Naive thymus-derived CD4-positive, alpha-beta T cell (primary cell): ENCODE measurements at regions not wholly inside any gene's neighbourhood (a gene's known extent, or its start where the extent isn't known, plus 50 kb on each side); places are given as distances from the start of the nearest gene placed in this dataset.

Experiments
- ATAC-seq: fragments of 150-1000 bp; cut with Tn5 transposase; 2 replicates; pipeline ENCODE4 v1.10.0; 2021; ENCODE audit warnings: mild to moderate bottlenecking, moderate library complexity
- CTCF ChIA-PET: fragments of 350-600 bp; sonication (Branson Sonifier 250); formaldehyde crosslinking; loops from one replicate; lab custom pipeline; 2021; ENCODE audit warnings: antibody characterized with exemption; lab: Charles Lee
- POLR2A ChIA-PET: fragments of 350-600 bp; sonication (Branson Sonifier 250); formaldehyde crosslinking; loops from one replicate; lab custom pipeline; 2021; ENCODE audit warnings: antibody characterized with exemption, inconsistent platforms; lab: Charles Lee
- DNase-seq, 9 donors: peaks; one replicate each; pipeline versions ENCODE4 v3.0.0 to v3.0.0-alpha.2; 2020 to 2022; ENCODE audit warnings: mixed read lengths in 1 of 9
- H3K27ac ChIP-seq: one replicate; pipeline ENCODE4 v1.7.0; 2013; ENCODE audit warnings: mild to moderate bottlenecking, low read depth, low read length, moderate library complexity
- H3K27me3 ChIP-seq, 2 donors: one replicate each; pipeline ENCODE4 v1.7.0; 2013; ENCODE audit warnings: low read length in 2 of 2, mild to moderate bottlenecking in 2 of 2, moderate library complexity in 2 of 2; ENCODE audit not compliant: control insufficient read depth in 2 of 2, insufficient read depth in 2 of 2
- H3K36me3 ChIP-seq, 3 experiments: 1 replicate in 2 of 3; 2 replicates in 1 of 3; pipeline ENCODE4 v1.7.0; 2013; ENCODE audit warnings: low read length in 3 of 3, mild to moderate bottlenecking in 3 of 3, moderate library complexity in 1 of 3; ENCODE audit not compliant: insufficient read depth in 3 of 3, control insufficient read depth in 2 of 3
- H3K4me1 ChIP-seq, 2 donors: one replicate each; pipeline ENCODE4 v1.7.0; 2013; ENCODE audit warnings: low read length in 2 of 2, mild to moderate bottlenecking in 2 of 2, moderate library complexity in 1 of 2; ENCODE audit not compliant: control insufficient read depth in 2 of 2, insufficient read depth in 2 of 2
- H3K4me3 ChIP-seq: 2 replicates; pipeline ENCODE4 v1.7.0; 2013; ENCODE audit warnings: mild to moderate bottlenecking, low read length
- H3K9me3 ChIP-seq, 3 experiments: 1 replicate in 2 of 3; 2 replicates in 1 of 3; pipeline ENCODE4 v1.7.0; 2013; ENCODE audit warnings: low read length in 3 of 3; ENCODE audit not compliant: control insufficient read depth in 2 of 3
- H3K27ac Mint-ChIP-seq, 9 donors: one replicate each; pipeline ENCODE4 v1.8.0; 2020 to 2022; ENCODE audit warnings: mixed read lengths in 9 of 9, mild to moderate bottlenecking in 8 of 9, moderate library complexity in 5 of 9, inconsistent platforms in 2 of 9
- H3K27me3 Mint-ChIP-seq, 5 donors: one replicate each; pipeline ENCODE4 v1.8.0; 2021 to 2022; ENCODE audit warnings: mixed read lengths in 5 of 5, mild to moderate bottlenecking in 1 of 5
- H3K36me3 Mint-ChIP-seq, 5 donors: one replicate each; pipeline ENCODE4 v1.8.0; 2020 to 2022; ENCODE audit warnings: mixed read lengths in 5 of 5, mild to moderate bottlenecking in 3 of 5, inconsistent platforms in 1 of 5
- H3K4me1 Mint-ChIP-seq, 7 donors: one replicate each; pipeline ENCODE4 v1.8.0; 2020 to 2022; ENCODE audit warnings: mixed read lengths in 7 of 7, mild to moderate bottlenecking in 3 of 7, inconsistent platforms in 1 of 7
- H3K4me3 Mint-ChIP-seq, 10 donors: one replicate each; pipeline ENCODE4 v1.8.0; 2020 to 2022; ENCODE audit warnings: mild to moderate bottlenecking in 10 of 10, mixed read lengths in 10 of 10, moderate library complexity in 6 of 10, inconsistent platforms in 2 of 10
- H3K9me3 Mint-ChIP-seq, 11 donors: one replicate each; pipeline ENCODE4 v1.8.0; 2020 to 2022; ENCODE audit warnings: mixed read lengths in 11 of 11, mild to moderate bottlenecking in 4 of 11, inconsistent platforms in 1 of 11, moderate library complexity in 1 of 11
- intact Hi-C, 2 donors: fragments of 100-400 bp; cut with micrococcal nuclease; formaldehyde crosslinking; loops; one replicate each; pipeline ENCODE4 v1.15.1; 2023

- Mint-ChIP-seq H3K36me3 (peaks cover 0 to 4% (median 0%) of the 10 kb centered on the region in 5 donors), H3K4me1 (no peaks in the 10 kb centered on the region), H3K27me3 (no peaks in the 10 kb centered on the region), H3K9me3 (peaks cover 0 to 18% (median 1%) of the 10 kb centered on the region in 11 donors), H3K27ac (no peak overlapping the region), H3K4me3 (no peak overlapping the region)
- Histone ChIP-seq H3K27ac (no peak overlapping the region), H3K9me3 (no peaks in the 10 kb centered on the region), H3K4me1 (no peaks in the 10 kb centered on the region), H3K36me3 (no peaks in the 10 kb centered on the region), H3K4me3 (no peak overlapping the region), H3K27me3 (no peaks in the 10 kb centered on the region)
- POLR2A ChIA-PET: no interaction called here
- ATAC-seq: no peak
- DNase-seq: no peak
- intact Hi-C loops: no loop called here
- CTCF ChIA-PET: no interaction called here
Observed at GRCh38 chr10:55098452-55098851, 297.4 kb upstream of the PCDH15 start.

- Mint-ChIP-seq H3K4me1 (no peaks in the 10 kb centered on the region), H3K36me3 (no peaks in the 10 kb centered on the region), H3K9me3 (peaks cover 0 to 5% (median 0%) of the 10 kb centered on the region in 11 donors), H3K27me3 (no peaks in the 10 kb centered on the region), H3K27ac (no peak overlapping the region), H3K4me3 (no peak overlapping the region)
- ATAC-seq (no peak), DNase-seq (no peak)
- Histone ChIP-seq H3K27ac (no peak overlapping the region), H3K9me3 (no peaks in the 10 kb centered on the region), H3K27me3 (no peaks in the 10 kb centered on the region), H3K36me3 (no peaks in the 10 kb centered on the region), H3K4me3 (no peak overlapping the region), H3K4me1 (no peaks in the 10 kb centered on the region)
- CTCF ChIA-PET: no interaction called here
- POLR2A ChIA-PET: no interaction called here
- intact Hi-C loops: no loop called here
Observed at GRCh38 chr10:55091691-55092328, 290.8 kb upstream of the PCDH15 start.

GRCh38 chr10:55078121-55078520, 277.1 kb upstream of the PCDH15 start:
- POLR2A ChIA-PET: no interaction called here
- no peaks in the 10 kb centered on the region for H3K27me3 Mint-ChIP-seq
- Histone ChIP-seq H3K36me3 (no peaks in the 10 kb centered on the region), H3K4me1 (no peaks in the 10 kb centered on the region), H3K27me3 (no peaks in the 10 kb centered on the region), H3K27ac (no peak overlapping the region), H3K9me3 (no peaks in the 10 kb centered on the region), H3K4me3 (no peak overlapping the region)
- H3K4me3 Mint-ChIP-seq: no peak overlapping the region
- no peak overlapping the region for H3K27ac Mint-ChIP-seq
- peaks cover 0 to 39% (median 8%) of the 10 kb centered on the region in 11 donors for H3K9me3 Mint-ChIP-seq
- DNase-seq: no peak
- no peak for ATAC-seq
- no peaks in the 10 kb centered on the region for H3K4me1 Mint-ChIP-seq
- intact Hi-C loops: no loop called here
- no peaks in the 10 kb centered on the region for H3K36me3 Mint-ChIP-seq
- CTCF ChIA-PET: no interaction called here

GRCh38 chr10:55065185-55065584, 264.2 kb upstream of the PCDH15 start:
- no peaks in the 10 kb centered on the region for H3K27me3 ChIP-seq
- ChIA-PET CTCF (no interaction called here), POLR2A (no interaction called here)
- Mint-ChIP-seq H3K27me3 (no peaks in the 10 kb centered on the region), H3K36me3 (no peaks in the 10 kb centered on the region), H3K4me3 (no peak overlapping the region), H3K27ac (no peak overlapping the region), H3K4me1 (no peaks in the 10 kb centered on the region), H3K9me3 (peaks cover 0 to 26% (median 5%) of the 10 kb centered on the region in 11 donors)
- H3K27ac ChIP-seq: no peak overlapping the region
- DNase-seq (no peak), ATAC-seq (no peak)
- no peaks in the 10 kb centered on the region for H3K4me1 ChIP-seq
- intact Hi-C loops: no loop called here
- no peaks in the 10 kb centered on the region for H3K9me3 ChIP-seq
- H3K36me3 ChIP-seq: no peaks in the 10 kb centered on the region
- H3K4me3 ChIP-seq: no peak overlapping the region

GRCh38 chr10:55063811-55064210, 262.8 kb upstream of the PCDH15 start:
- Histone ChIP-seq H3K9me3 (no peaks in the 10 kb centered on the region), H3K36me3 (no peaks in the 10 kb centered on the region), H3K27ac (no peak overlapping the region), H3K27me3 (no peaks in the 10 kb centered on the region), H3K4me3 (no peak overlapping the region), H3K4me1 (no peaks in the 10 kb centered on the region)
- Mint-ChIP-seq H3K36me3 (no peaks in the 10 kb centered on the region), H3K27ac (no peak overlapping the region), H3K4me3 (no peak overlapping the region), H3K9me3 (peaks cover 0 to 25% (median 5%) of the 10 kb centered on the region in 11 donors), H3K4me1 (no peaks in the 10 kb centered on the region), H3K27me3 (no peaks in the 10 kb centered on the region)
- ATAC-seq: no peak
- POLR2A ChIA-PET: no interaction called here
- CTCF ChIA-PET: no interaction called here
- no peak for DNase-seq
- intact Hi-C loops: no loop called here

- H3K4me1 Mint-ChIP-seq: no peaks in the 10 kb centered on the region
- no peak overlapping the region for H3K27ac ChIP-seq
- no peaks in the 10 kb centered on the region for H3K36me3 Mint-ChIP-seq
- ATAC-seq: no peak
- no peak overlapping the region for H3K4me3 ChIP-seq
- DNase-seq: no peak
- no peak overlapping the region for H3K27ac Mint-ChIP-seq
- peaks cover 0 to 21% (median 1%) of the 10 kb centered on the region in 11 donors for H3K9me3 Mint-ChIP-seq
- H3K9me3 ChIP-seq: no peaks in the 10 kb centered on the region
- no peaks in the 10 kb centered on the region for H3K27me3 ChIP-seq
- no peak overlapping the region for H3K4me3 Mint-ChIP-seq
- intact Hi-C loops: no loop called here
- H3K4me1 ChIP-seq: no peaks in the 10 kb centered on the region
- POLR2A ChIA-PET: no interaction called here
- no peaks in the 10 kb centered on the region for H3K27me3 Mint-ChIP-seq
- H3K36me3 ChIP-seq: no peaks in the 10 kb centered on the region
- CTCF ChIA-PET: interaction anchor here (0.6 kb wide), 1 partner anchor 26 kb away, joined by 3 read pairs; no protein-coding TSS in a partner anchor
Observed at GRCh38 chr10:55062349-55062748, 261.3 kb upstream of the PCDH15 start.

- ChIA-PET CTCF (no interaction called here), POLR2A (no interaction called here)
- Histone ChIP-seq H3K4me3 (no peak overlapping the region), H3K9me3 (no peaks in the 10 kb centered on the region), H3K27ac (no peak overlapping the region), H3K4me1 (no peaks in the 10 kb centered on the region), H3K27me3 (no peaks in the 10 kb centered on the region), H3K36me3 (no peaks in the 10 kb centered on the region)
- DNase-seq (no peak), ATAC-seq (no peak)
- H3K27ac Mint-ChIP-seq: no peak overlapping the region
- no peaks in the 10 kb centered on the region for H3K4me1 Mint-ChIP-seq
- intact Hi-C loops: no loop called here
- no peak overlapping the region for H3K4me3 Mint-ChIP-seq
- no peaks in the 10 kb centered on the region for H3K27me3 Mint-ChIP-seq
- no peaks in the 10 kb centered on the region for H3K36me3 Mint-ChIP-seq
- H3K9me3 Mint-ChIP-seq: peaks cover 0 to 30% (median 4%) of the 10 kb centered on the region in 11 donors
Observed at GRCh38 chr10:55058800-55059199, 257.8 kb upstream of the PCDH15 start.
